PC-9 (cell line): ENCODE measurements at regions not wholly inside any gene's neighbourhood (a gene's known extent, or its start where the extent isn't known, plus 50 kb on each side); places are given as distances from the start of the nearest gene placed in this dataset.

Source experiments
- BruUV-seq: library from RNA; stranded (reverse); fragments of 400-500 nt; replicated peaks from 2 replicates; lab custom pipeline; 2021; lab: Mats Ljungman, UMichigan
- CTCF ChIA-PET: fragments of 300-600 bp; sonication (Branson Sonifier 250); formaldehyde crosslinking; loops from one replicate; lab custom pipeline; 2022; ENCODE audit warnings: antibody characterized with exemption; lab: Charles Lee
- POLR2A ChIA-PET: fragments of 300-600 bp; sonication (Branson Sonifier 250); formaldehyde crosslinking; loops from one replicate; lab custom pipeline; 2022; ENCODE audit warnings: antibody characterized with exemption; ENCODE audit not compliant: unreplicated experiment; lab: Charles Lee
- DNase-seq, 2 experiments: peaks; one replicate each; pipeline versions ENCODE4 v3.0.0 to v3.0.0-alpha.2; 2015 to 2022; ENCODE audit warnings: mixed read lengths in 1 of 2
- H2AFZ ChIP-seq: fragments of 200-600 bp; sonication (generic); 2 replicates; pipeline ENCODE4 v1.8.1; 2017; ENCODE audit warnings: antibody characterized with exemption
- H3F3A ChIP-seq: fragments of 200-600 bp; sonication (generic); 2 replicates; pipeline ENCODE4 v1.8.1; 2017; ENCODE audit warnings: antibody characterized with exemption, mild to moderate bottlenecking, low read depth; ENCODE audit not compliant: insufficient read depth
- H3K27ac ChIP-seq: fragments of 200-600 bp; sonication (generic); 2 replicates; pipeline ENCODE4 v1.6.1; 2016; ENCODE audit warnings: mixed run types
- H3K27me3 ChIP-seq: fragments of 200-600 bp; sonication (generic); 2 replicates; pipeline ENCODE4 v1.6.1; 2016; ENCODE audit warnings: low read depth, mixed run types; ENCODE audit not compliant: insufficient read depth
- H3K36me3 ChIP-seq: fragments of 200-600 bp; sonication (generic); 2 replicates; pipeline ENCODE4 v1.6.1; 2016; ENCODE audit warnings: low read depth, mixed run types
- H3K4me1 ChIP-seq: fragments of 200-600 bp; sonication (generic); replicated peaks from 2 replicates; pipeline ENCODE4 v1.6.1; 2016; ENCODE audit warnings: mixed run types; ENCODE audit not compliant: insufficient read depth
- H3K4me2 ChIP-seq: fragments of 200-600 bp; sonication (generic); 2 replicates; pipeline ENCODE4 v1.6.1; 2017; ENCODE audit warnings: mixed run types
- H3K4me3 ChIP-seq: fragments of 200-600 bp; sonication (generic); 2 replicates; pipeline ENCODE4 v1.6.1; 2016; ENCODE audit warnings: mixed run types
- H3K79me2 ChIP-seq: fragments of 200-600 bp; sonication (generic); 2 replicates; pipeline ENCODE4 v1.6.1; 2017; ENCODE audit warnings: low read depth, mixed run types
- H3K9me2 ChIP-seq: fragments of 200-600 bp; sonication (generic); 2 replicates; pipeline ENCODE4 v1.8.1; 2017; ENCODE audit warnings: mild to moderate bottlenecking; ENCODE audit not compliant: insufficient read depth
- H3K9me3 ChIP-seq: fragments of 200-600 bp; sonication (generic); 2 replicates; pipeline ENCODE4 v1.8.1; 2016; ENCODE audit warnings: low read depth; ENCODE audit not compliant: insufficient read depth
- H4K20me1 ChIP-seq: fragments of 200-600 bp; sonication (generic); 2 replicates; pipeline ENCODE4 v1.8.1; 2017; ENCODE audit not compliant: insufficient read depth
- CTCF ChIP-seq: fragments of 200-600 bp; sonication (generic); conservative IDR thresholded peaks from 2 replicates; pipeline ENCODE4 v1.6.1; 2017; ENCODE audit warnings: mixed run types, antibody characterized with exemption, mild to moderate bottlenecking, moderate library complexity
- EZH2 ChIP-seq: fragments of 200-600 bp; sonication (generic); IDR thresholded peaks from 2 replicates; pipeline ENCODE4 v1.8.0; 2017; ENCODE audit warnings: antibody characterized with exemption, low read depth
- intact Hi-C: fragments of 100-400 bp; cut with micrococcal nuclease; formaldehyde crosslinking; loops from one replicate; pipeline ENCODE4 v1.10.0; 2022; ENCODE audit not compliant: unreplicated experiment

- no peak for DNase-seq
- Histone ChIP-seq H3K4me2 (no peak overlapping the region), H3F3A (no peaks in the 10 kb centered on the region), H3K9me2 (no peaks in the 10 kb centered on the region), H3K27ac (no peak overlapping the region), H4K20me1 (no peaks in the 10 kb centered on the region), H3K4me3 (no peak overlapping the region), H2AFZ (no peak overlapping the region), H3K36me3 (no peaks in the 10 kb centered on the region), H3K27me3 (peaks cover 63% of the 10 kb centered on the region), H3K4me1 (no peaks in the 10 kb centered on the region), H3K9me3 (no peaks in the 10 kb centered on the region), H3K79me2 (no peaks in the 10 kb centered on the region)
- intact Hi-C loops, result no loop called here
- CTCF ChIA-PET, result no interaction called here
- POLR2A ChIA-PET, result no interaction called here
- no TSS peak for BruUV-seq
- TF ChIP-seq CTCF, result no peak
- TF ChIP-seq EZH2, result no peak
Observed at GRCh38 chr17:34865716-34866115, 95.5 kb downstream of the CCT6B start.

DNA sequence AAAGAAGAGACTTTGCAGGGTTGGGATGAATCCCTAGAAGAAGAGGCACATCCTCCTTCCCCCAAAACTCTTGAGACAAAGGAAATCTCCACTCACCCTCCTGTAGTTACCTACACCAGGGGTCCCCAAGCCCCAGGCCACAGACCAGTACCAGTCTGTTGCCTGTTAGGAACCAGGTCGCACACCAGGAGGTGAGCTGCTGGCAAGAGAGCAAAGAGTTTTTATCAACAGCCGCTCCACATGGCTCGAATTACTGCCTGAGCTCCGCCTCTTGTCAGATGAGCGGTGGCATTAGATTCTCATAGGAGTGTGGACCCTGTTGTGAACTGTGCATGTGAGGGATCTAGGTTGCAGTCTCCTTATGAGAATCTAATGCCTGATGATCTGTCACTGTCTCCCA is 98.9 kb downstream of the CCT6B start:
- intact Hi-C loops, result no loop called here
- BruUV-seq, result no TSS peak
- TF ChIP-seq EZH2 (no peak), CTCF (no peak)

GRCh38 chr17:34861864-34862263 is 99.4 kb downstream of the CCT6B start:
- no TSS peak for BruUV-seq
- DNase-seq, result no peak
- H3K36me3 ChIP-seq, result no peaks in the 10 kb centered on the region
- H3K27me3 ChIP-seq, result peaks cover 85% of the 10 kb centered on the region
- H3K4me1 ChIP-seq, result no peaks in the 10 kb centered on the region
- no peaks in the 10 kb centered on the region for H3K79me2 ChIP-seq
- TF ChIP-seq EZH2 (no peak), CTCF (no peak)
- intact Hi-C loops, result no loop called here
- H4K20me1 ChIP-seq, result no peaks in the 10 kb centered on the region
- ChIA-PET CTCF (no interaction called here), POLR2A (no interaction called here)
- H3F3A ChIP-seq, result no peaks in the 10 kb centered on the region
- H3K4me3 ChIP-seq, result no peak overlapping the region
- no peak overlapping the region for H3K27ac ChIP-seq
- H2AFZ ChIP-seq, result no peak overlapping the region
- H3K4me2 ChIP-seq, result no peak overlapping the region
- H3K9me2 ChIP-seq, result no peaks in the 10 kb centered on the region
- H3K9me3 ChIP-seq, result no peaks in the 10 kb centered on the region

More for the DNA sequence above, 98.9 kb downstream of the CCT6B start:
- Histone ChIP-seq H3K79me2 (no peaks in the 10 kb centered on the region), H2AFZ (no peak overlapping the region), H3K27ac (no peak overlapping the region), H3K4me1 (no peaks in the 10 kb centered on the region), H3K4me2 (no peak overlapping the region), H3K9me3 (no peaks in the 10 kb centered on the region), H4K20me1 (no peaks in the 10 kb centered on the region), H3K9me2 (no peaks in the 10 kb centered on the region), H3K27me3 (peaks cover 87% of the 10 kb centered on the region), H3K4me3 (no peak overlapping the region), H3K36me3 (no peaks in the 10 kb centered on the region), H3F3A (no peaks in the 10 kb centered on the region)
- DNase-seq, result no peak
- POLR2A ChIA-PET, result no interaction called here
- CTCF ChIA-PET, result no interaction called here
